Upper lobe of left lung (tissue), 6 donors: ENCODE measurements at regions not wholly inside any gene's neighbourhood (a gene's known extent, or its start where the extent isn't known, plus 50 kb on each side); places are given as distances from the start of the nearest gene placed in this dataset.

ENCODE experiments used
- ATAC-seq, 2 donors: fragments of 200-7000 bp; cut with Tn5 transposase; one replicate each; pipeline ENCODE4 v1.9.1; 2022; ENCODE audit warnings: mild to moderate bottlenecking in 2 of 2, moderate library complexity in 2 of 2; ENCODE audit not compliant: low FRiP score in 2 of 2
- DNase-seq, 2 donors: peaks; one replicate each; pipeline ENCODE4 v3.0.0-alpha.2; 2019 to 2020
- H3K27ac ChIP-seq, 4 donors: fragments of 200-600 bp; sonication (generic); one replicate each; pipeline ENCODE4 v1.5.1; 2016 to 2019
- H3K27me3 ChIP-seq, 4 donors: fragments of 200-600 bp; sonication (generic); one replicate each; pipeline ENCODE4 v1.5.1; 2017 to 2019
- H3K36me3 ChIP-seq, 4 donors: fragments of 200-600 bp; sonication (generic); one replicate each; pipeline ENCODE4 v1.5.1; 2016 to 2019
- H3K4me1 ChIP-seq, 4 donors: fragments of 200-600 bp; sonication (generic); one replicate each; pipeline ENCODE4 v1.5.1; 2018 to 2019
- H3K4me3 ChIP-seq, 4 donors: fragments of 200-600 bp; sonication (generic); one replicate each; pipeline ENCODE4 v1.5.1; 2017 to 2019; ENCODE audit warnings: mild to moderate bottlenecking in 2 of 4, moderate library complexity in 1 of 4
- H3K9me3 ChIP-seq, 4 donors: fragments of 200-600 bp; sonication (generic); one replicate each; pipeline ENCODE4 v1.5.1; 2018 to 2019
- EP300 ChIP-seq, 4 donors: sonication (generic); formaldehyde crosslinking; IDR thresholded peaks; one replicate each; pipeline ENCODE4 v1.5.1; 2017; ENCODE audit warnings: antibody characterized with exemption in 4 of 4, control low read depth in 2 of 4
- POLR2A ChIP-seq, 4 donors: fragments of 450-650 bp; IDR thresholded peaks; one replicate each; pipeline ENCODE4 v1.5.1; 2016 to 2017; ENCODE audit warnings: antibody characterized with exemption in 4 of 4, mild to moderate bottlenecking in 2 of 4
- POLR2AphosphoS5 ChIP-seq, 2 donors: sonication (generic); formaldehyde crosslinking; IDR thresholded peaks; one replicate each; pipeline ENCODE4 v1.5.1; 2017; ENCODE audit warnings: antibody characterized with exemption in 2 of 2
- WGBS, 2 donors: methylation state at CpG; one replicate each; pipeline ENCODE4 v1.1.5; 2017 to 2018; 5-methylcytosine and 5-hydroxymethylcytosine counted together
- TF ChIP-seq, protein P1 (sequence below), 6 experiments: fragments of 450-650 bp in 4 of 6; fragments of 200-600 bp in 2 of 6; sonication (generic) in 2 of 6; IDR thresholded peaks; one replicate each; pipeline ENCODE4 v1.5.1; 2016 to 2019; ENCODE audit warnings: antibody characterized with exemption in 6 of 6
- donor health status: DM: no; HTN: no; CAD: no; lungs with moderate emphysema.
- donor health status: DM: no; HTN: yes; CAD: no; lungs with severe emphysema.

DNA sequence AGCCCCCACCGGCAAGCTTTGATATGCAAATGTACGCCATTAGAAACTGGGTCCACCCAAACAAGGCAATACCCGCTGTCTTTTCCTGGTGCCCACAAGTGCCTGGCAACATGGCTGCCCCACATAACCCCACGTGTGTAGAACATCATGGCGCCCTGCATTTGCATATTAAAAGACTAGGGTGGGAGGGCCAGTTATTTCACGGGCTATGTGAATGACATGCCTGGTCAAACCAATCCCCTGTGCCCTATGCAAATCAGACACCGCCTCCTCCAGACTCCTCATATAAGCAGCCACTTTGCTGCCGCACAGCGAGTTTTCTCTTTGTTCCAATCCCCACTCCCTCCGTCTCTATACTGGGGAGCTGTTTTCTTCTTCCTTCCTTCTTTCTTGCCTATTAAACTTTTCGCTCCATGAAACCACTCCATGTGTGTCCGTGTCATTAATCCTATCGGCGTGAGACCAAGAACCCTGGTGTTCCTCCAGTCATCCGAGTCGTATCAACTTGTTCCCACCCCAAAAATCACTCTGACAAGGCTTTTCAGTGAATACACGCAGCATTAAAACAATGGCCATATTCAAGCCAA lies 112.6 kb upstream of the SORBS2 start:
- Histone ChIP-seq H3K9me3 (no peaks in the 10 kb centered on the region), H3K36me3 (no peaks in the 10 kb centered on the region), H3K4me1 (no peaks in the 10 kb centered on the region), H3K27ac (no peak overlapping the region), H3K27me3 (no peaks in the 10 kb centered on the region), H3K4me3 (no peak overlapping the region)
- ATAC-seq (no peak), DNase-seq (no peak)
- WGBS, 2 donors: 95 to 97% methylated on average over 17 of the region's 17 CpGs
- TF ChIP-seq POLR2AphosphoS5 (IDR thresholded peaks at IDR 0.05): no peak
- no peak for TF ChIP-seq POLR2A (IDR thresholded peaks at IDR 0.05)
- no peak for TF ChIP-seq EP300 (IDR thresholded peaks at IDR 0.05)
- TF ChIP-seq, protein P1, sequence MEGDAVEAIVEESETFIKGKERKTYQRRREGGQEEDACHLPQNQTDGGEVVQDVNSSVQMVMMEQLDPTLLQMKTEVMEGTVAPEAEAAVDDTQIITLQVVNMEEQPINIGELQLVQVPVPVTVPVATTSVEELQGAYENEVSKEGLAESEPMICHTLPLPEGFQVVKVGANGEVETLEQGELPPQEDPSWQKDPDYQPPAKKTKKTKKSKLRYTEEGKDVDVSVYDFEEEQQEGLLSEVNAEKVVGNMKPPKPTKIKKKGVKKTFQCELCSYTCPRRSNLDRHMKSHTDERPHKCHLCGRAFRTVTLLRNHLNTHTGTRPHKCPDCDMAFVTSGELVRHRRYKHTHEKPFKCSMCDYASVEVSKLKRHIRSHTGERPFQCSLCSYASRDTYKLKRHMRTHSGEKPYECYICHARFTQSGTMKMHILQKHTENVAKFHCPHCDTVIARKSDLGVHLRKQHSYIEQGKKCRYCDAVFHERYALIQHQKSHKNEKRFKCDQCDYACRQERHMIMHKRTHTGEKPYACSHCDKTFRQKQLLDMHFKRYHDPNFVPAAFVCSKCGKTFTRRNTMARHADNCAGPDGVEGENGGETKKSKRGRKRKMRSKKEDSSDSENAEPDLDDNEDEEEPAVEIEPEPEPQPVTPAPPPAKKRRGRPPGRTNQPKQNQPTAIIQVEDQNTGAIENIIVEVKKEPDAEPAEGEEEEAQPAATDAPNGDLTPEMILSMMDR (IDR thresholded peaks at IDR 0.05): no peak

DNA sequence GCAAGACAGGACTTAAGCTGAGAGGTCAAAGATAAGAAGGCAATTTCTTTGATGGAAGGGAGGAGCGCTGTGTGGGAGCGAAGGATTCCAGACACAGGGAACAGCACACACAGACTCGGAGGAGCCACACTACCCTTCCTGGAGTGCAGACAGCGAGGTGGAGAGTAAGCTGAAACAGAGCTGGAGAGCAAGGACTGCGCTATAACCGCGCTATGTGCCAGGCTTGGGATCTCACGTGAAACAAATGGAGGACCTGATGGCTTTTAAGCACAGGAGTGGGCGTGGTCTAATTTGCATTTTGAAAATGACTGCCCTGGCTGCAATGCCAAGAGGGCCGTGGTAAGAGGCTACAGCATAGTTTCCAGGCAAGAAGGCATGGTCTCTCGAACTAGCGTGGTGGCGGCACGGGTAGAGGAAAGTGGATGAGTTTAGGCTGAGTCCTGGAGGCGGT lies 113.9 kb upstream of the SORBS2 start:
- no peak overlapping the region for H3K27ac ChIP-seq
- H3K9me3 ChIP-seq: no peaks in the 10 kb centered on the region
- no peaks in the 10 kb centered on the region for H3K27me3 ChIP-seq
- TF ChIP-seq, protein P1 (IDR thresholded peaks at IDR 0.05): no peak
- no peak for TF ChIP-seq POLR2AphosphoS5 (IDR thresholded peaks at IDR 0.05)
- TF ChIP-seq POLR2A (IDR thresholded peaks at IDR 0.05): no peak
- TF ChIP-seq EP300 (IDR thresholded peaks at IDR 0.05): no peak
- no peak for DNase-seq
- H3K4me3 ChIP-seq: no peak overlapping the region
- 87 to 90% methylated on average over 15 of the region's 15 CpGs for WGBS, 2 donors
- no peaks in the 10 kb centered on the region for H3K36me3 ChIP-seq
- ATAC-seq: peak in 1 of 2 donors; percentile 50
- no peaks in the 10 kb centered on the region for H3K4me1 ChIP-seq

DNA sequence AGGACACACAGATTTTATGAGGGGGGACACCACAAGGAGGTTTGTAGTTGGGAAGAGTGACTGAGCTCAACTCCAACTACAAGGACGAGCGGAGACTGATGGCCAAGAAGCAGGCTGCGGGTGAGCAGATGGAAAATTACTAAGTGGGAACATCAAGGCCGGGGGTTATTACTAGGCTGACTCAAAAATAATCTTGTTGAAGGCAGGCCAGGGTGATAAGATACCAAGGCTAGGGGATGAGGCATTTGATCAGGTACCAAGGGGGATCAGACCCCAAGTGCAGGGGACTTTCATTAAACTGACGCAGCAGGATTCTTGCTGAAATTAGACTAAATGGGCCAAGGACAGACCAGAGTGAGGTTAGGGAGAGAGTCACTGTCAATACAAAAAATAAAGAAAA lies 119.4 kb upstream of the SORBS2 start:
- H3K9me3 ChIP-seq: no peaks in the 10 kb centered on the region
- TF ChIP-seq POLR2AphosphoS5 (IDR thresholded peaks at IDR 0.05) (no peak), EP300 (IDR thresholded peaks at IDR 0.05) (no peak), POLR2A (IDR thresholded peaks at IDR 0.05) (no peak)
- TF ChIP-seq, protein P1 (IDR thresholded peaks at IDR 0.05): no peak
- H3K27me3 ChIP-seq: no peaks in the 10 kb centered on the region

DNA sequence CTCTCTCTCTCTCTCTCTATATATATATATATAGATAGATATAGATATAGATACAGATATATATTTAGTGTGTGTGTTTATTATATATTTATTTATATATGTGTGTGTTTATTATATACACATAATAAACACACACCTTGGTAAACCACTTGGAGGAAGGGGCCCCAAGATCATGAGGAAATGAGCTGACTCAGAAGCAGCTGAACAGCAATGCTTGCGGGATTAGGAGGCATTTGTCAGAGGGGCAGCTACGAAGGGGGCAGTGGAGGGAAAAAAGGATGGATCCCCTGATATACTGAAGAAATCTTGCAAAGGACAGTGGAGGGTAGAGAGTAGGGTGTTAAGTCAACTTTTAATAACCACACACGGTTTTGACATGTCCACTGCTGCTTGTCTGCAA lies 120.0 kb upstream of the SORBS2 start:
- WGBS, 2 donors: 59 to 60% methylated on average over 3 of the region's 3 CpGs
- H3K27ac ChIP-seq: no peak overlapping the region

More for the DNA sequence above, 119.4 kb upstream of the SORBS2 start:
- Histone ChIP-seq H3K4me1 (no peaks in the 10 kb centered on the region), H3K4me3 (no peak overlapping the region), H3K36me3 (no peaks in the 10 kb centered on the region), H3K27ac (no peak overlapping the region)
- WGBS, 2 donors: 92 to 95% methylated on average over 5 of the region's 5 CpGs
- ATAC-seq (no peak), DNase-seq (no peak)

More for the DNA sequence above, 120.0 kb upstream of the SORBS2 start:
- H3K4me3 ChIP-seq: no peak overlapping the region
- ATAC-seq (no peak), DNase-seq (no peak)
- H3K9me3 ChIP-seq: no peaks in the 10 kb centered on the region
- H3K4me1 ChIP-seq: peaks cover 0 to 4% (median 0%) of the 10 kb centered on the region in 4 donors
- TF ChIP-seq POLR2AphosphoS5 (IDR thresholded peaks at IDR 0.05) (no peak), POLR2A (IDR thresholded peaks at IDR 0.05) (no peak), EP300 (IDR thresholded peaks at IDR 0.05) (no peak)
- TF ChIP-seq, protein P1 (IDR thresholded peaks at IDR 0.05): no peak
- H3K36me3 ChIP-seq: no peaks in the 10 kb centered on the region
- no peaks in the 10 kb centered on the region for H3K27me3 ChIP-seq
